COLO668 (cell line): ENCODE measurements at regions not wholly inside any gene's neighbourhood (a gene's known extent, or its start where the extent isn't known, plus 50 kb on each side); places are given as distances from the start of the nearest gene placed in this dataset.
"Not testable (repeated sequence)": the region's sequence is repeated elsewhere in the genome, so short reads cannot be mapped to it uniquely, and the experiment has no call there.

ENCODE experiments used
- DNase-seq: peaks from one replicate; lab custom pipeline; 2025; ENCODE audit not compliant: unreplicated experiment; lab: John Stamatoyannopoulos, UW

GRCh38 chr1:224529844-224530243 is 86.3 kb upstream of the CNIH3 start:
- no peak for DNase-seq

- DNase-seq = no peak
Measured at GRCh38 chr1:224533517-224533916, 82.6 kb upstream of the CNIH3 start.

- peak; percentile 50 for DNase-seq
Measured at GRCh38 chr1:224534731-224535130, 81.4 kb upstream of the CNIH3 start.

GRCh38 chr1:224535641-224536040 is 80.5 kb upstream of the CNIH3 start:
- peak; percentile 29 for DNase-seq

- DNase-seq = no peak
Measured at GRCh38 chr1:224539971-224540370, 76.1 kb upstream of the CNIH3 start.

GRCh38 chr1:224540535-224540934 is 75.6 kb upstream of the CNIH3 start:
- no peak for DNase-seq

- DNase-seq = no peak
Measured at GRCh38 chr1:224541072-224541790, 74.9 kb upstream of the CNIH3 start.

- no peak for DNase-seq
Measured at GRCh38 chr1:224541901-224542630, 74.1 kb upstream of the CNIH3 start.

GRCh38 chr1:224542783-224543440 is 73.2 kb upstream of the CNIH3 start:
- no peak for DNase-seq

- DNase-seq = no peak
Measured at GRCh38 chr1:224543453-224543852, 72.7 kb upstream of the CNIH3 start.

- no peak for DNase-seq
Measured at GRCh38 chr1:224544346-224545110, 71.6 kb upstream of the CNIH3 start.

GRCh38 chr1:224545571-224545970 is 70.5 kb upstream of the CNIH3 start:
- no peak for DNase-seq

GRCh38 chr1:224548676-224549075 is 67.4 kb upstream of the CNIH3 start:
- DNase-seq = no peak

- DNase-seq = not testable (repeated sequence)
Measured at GRCh38 chr1:224551189-224551588, 64.9 kb upstream of the CNIH3 start.

GRCh38 chr1:224554056-224554455 is 62.1 kb upstream of the CNIH3 start:
- no peak for DNase-seq

- DNase-seq = no peak
Measured at GRCh38 chr1:224554620-224555259, 61.4 kb upstream of the CNIH3 start.

GRCh38 chr1:224558904-224559303 is 57.2 kb upstream of the CNIH3 start:
- DNase-seq = no peak

GRCh38 chr1:224559981-224560728 is 56.0 kb upstream of the CNIH3 start:
- no peak for DNase-seq

GRCh38 chr1:224562881-224563280 is 53.2 kb upstream of the CNIH3 start:
- not testable (repeated sequence) for DNase-seq

GRCh38 chr1:224563666-224564065 is 52.5 kb upstream of the CNIH3 start:
- no peak for DNase-seq
